Upper lobe of left lung (tissue), 4 donors: ENCODE measurements at regions not wholly inside any gene's neighbourhood (a gene's known extent, or its start where the extent isn't known, plus 50 kb on each side); places are given as distances from the start of the nearest gene placed in this dataset.

ENCODE experiments used
- CTCF ChIP-seq, 6 experiments: fragments of 450-650 bp in 4 of 6; fragments of 200-600 bp in 2 of 6; sonication (generic) in 2 of 6; IDR thresholded peaks; one replicate each; pipeline ENCODE4 v1.5.1; 2016 to 2019; ENCODE audit warnings: antibody characterized with exemption in 6 of 6
- EP300 ChIP-seq, 4 donors: sonication (generic); formaldehyde crosslinking; IDR thresholded peaks; one replicate each; pipeline ENCODE4 v1.5.1; 2017; ENCODE audit warnings: antibody characterized with exemption in 4 of 4, control low read depth in 2 of 4
- POLR2A ChIP-seq, 4 donors: fragments of 450-650 bp; IDR thresholded peaks; one replicate each; pipeline ENCODE4 v1.5.1; 2016 to 2017; ENCODE audit warnings: antibody characterized with exemption in 4 of 4, mild to moderate bottlenecking in 2 of 4
- POLR2AphosphoS5 ChIP-seq, 2 donors: sonication (generic); formaldehyde crosslinking; IDR thresholded peaks; one replicate each; pipeline ENCODE4 v1.5.1; 2017; ENCODE audit warnings: antibody characterized with exemption in 2 of 2

- TF ChIP-seq EP300 (IDR thresholded peaks at IDR 0.05) (no peak), CTCF (IDR thresholded peaks at IDR 0.05) (no peak), POLR2A (IDR thresholded peaks at IDR 0.05) (no peak), POLR2AphosphoS5 (IDR thresholded peaks at IDR 0.05) (no peak)
Observed at GRCh38 chr2:176574484-176575236, 305.4 kb downstream of the MTX2 start.
